ENCODE measurements at regions not wholly inside any gene's neighbourhood (a gene's known extent, or its start where the extent isn't known, plus 50 kb on each side); places are given as distances from the start of the nearest gene placed in this dataset.

DNA sequence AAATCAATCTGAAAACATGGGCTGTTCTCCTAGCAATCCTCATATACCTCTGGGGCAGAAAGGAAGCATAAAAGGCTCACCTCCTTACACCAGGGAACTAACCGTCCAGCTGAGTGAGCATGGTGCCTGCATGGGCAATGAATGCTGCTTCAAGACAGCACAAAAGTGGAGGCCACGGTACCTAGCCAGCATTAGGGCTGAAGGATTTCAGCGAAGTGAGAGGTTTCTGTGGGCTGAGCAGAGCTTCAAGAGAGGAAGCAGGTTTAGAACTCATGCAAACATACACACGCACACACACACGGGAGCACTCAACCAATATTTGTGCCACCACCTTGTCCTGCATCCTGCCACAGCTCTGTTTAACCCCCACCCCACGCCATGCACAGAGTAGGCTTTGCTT is 838.5 kb upstream of the TMEM132C start:
- no peak for TF ChIP-seq GATA2 (IDR thresholded peaks at IDR 0.05; ENCODE audit: low read depth, low read length)
- TF ChIP-seq GATA3 (IDR thresholded peaks at IDR 0.05; ENCODE audit: low read depth, low read length) = no peak

DNA sequence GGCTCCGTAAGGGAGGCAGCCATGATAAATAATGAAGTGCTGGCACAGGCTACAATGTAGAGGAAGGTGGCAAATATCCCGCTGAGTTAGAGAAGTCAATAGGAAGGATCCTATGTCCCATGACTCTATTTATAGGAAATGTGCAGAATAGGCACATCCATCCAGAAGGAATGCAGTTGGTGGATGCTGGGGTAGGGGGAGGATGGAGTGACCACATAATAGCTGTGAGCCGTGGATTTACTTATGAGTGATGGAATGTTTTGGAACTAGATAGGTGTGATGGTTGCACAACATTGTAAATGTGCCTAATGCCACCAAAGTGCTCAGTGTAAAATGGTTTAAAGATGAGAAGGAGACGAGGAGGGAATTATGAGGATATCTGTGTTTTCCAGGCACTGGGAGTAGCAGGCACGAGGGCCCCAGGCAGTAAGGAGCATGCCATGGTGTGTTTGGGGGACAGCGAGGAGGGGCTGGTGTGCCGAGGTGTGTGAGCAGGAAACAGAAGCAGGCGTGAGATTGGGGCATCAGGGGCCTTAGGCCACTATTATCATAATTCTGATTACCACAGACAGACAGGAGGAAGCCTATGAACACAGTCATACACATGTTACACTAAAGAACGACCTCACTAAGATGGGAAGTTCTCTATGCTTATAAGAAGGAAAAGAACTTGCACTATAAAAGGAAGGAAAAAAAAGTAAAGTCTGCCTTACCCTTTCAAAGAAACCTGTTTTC is 837.3 kb upstream of the TMEM132C start:
- TF ChIP-seq GATA3 (IDR thresholded peaks at IDR 0.05; ENCODE audit: low read depth, low read length) (no peak), GATA2 (IDR thresholded peaks at IDR 0.05; ENCODE audit: low read depth, low read length) (no peak)

DNA sequence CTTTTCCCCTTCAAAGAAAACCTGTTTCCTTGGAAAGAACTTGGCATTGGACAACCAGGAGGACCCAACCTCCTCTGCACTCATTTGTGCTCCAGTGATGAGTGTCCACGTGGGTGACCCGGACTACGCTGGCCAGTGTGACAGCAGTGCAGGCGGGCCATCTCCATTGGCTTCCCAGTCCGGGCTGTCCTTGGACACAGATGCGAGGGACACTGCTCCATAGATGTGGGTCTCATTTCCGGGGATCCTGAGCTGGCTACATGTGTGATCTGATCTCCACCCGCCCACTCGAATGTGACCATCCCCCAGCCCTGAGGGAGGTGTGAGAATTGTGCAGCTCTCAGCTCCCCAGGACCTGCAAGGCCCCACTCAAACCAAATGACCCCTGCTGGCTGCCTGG is 836.6 kb upstream of the TMEM132C start:
- TF ChIP-seq GATA2 (IDR thresholded peaks at IDR 0.05; ENCODE audit: low read depth, low read length) = no peak
- TF ChIP-seq GATA3 (IDR thresholded peaks at IDR 0.05; ENCODE audit: low read depth, low read length) = no peak

GRCh38 chr12:127431177-127431576 is 835.8 kb upstream of the TMEM132C start:
- TF ChIP-seq GATA3 (IDR thresholded peaks at IDR 0.05; ENCODE audit: low read depth, low read length) (no peak), GATA2 (IDR thresholded peaks at IDR 0.05; ENCODE audit: low read depth, low read length) (no peak)

DNA sequence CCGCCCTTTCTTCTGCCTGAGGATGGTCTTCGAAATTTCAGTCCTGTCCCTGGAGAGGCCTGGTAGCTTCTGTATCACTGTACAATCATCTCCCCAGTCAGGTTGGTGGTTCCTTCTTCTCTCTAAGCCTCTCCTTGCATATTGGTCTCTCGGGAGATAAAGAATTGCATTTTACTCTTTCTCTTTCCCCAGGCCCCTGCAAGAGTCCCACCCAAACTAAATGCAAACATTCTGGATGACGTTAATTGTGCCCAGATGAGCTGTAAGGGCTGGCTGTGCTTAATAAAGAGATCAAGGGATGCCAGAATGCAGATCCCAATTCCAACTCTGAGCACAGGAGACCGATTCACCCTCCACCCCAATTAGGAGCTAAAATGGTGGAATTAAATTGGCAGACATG is 835.4 kb upstream of the TMEM132C start:
- TF ChIP-seq GATA3 (IDR thresholded peaks at IDR 0.05; ENCODE audit: low read depth, low read length) (no peak), GATA2 (IDR thresholded peaks at IDR 0.05; ENCODE audit: low read depth, low read length) (no peak)

- TF ChIP-seq GATA2 (IDR thresholded peaks at IDR 0.05; ENCODE audit: low read depth, low read length) (no peak), GATA3 (IDR thresholded peaks at IDR 0.05; ENCODE audit: low read depth, low read length) (no peak)
These were observed 831.5 kb upstream of the TMEM132C start for GRCh38 chr12:127435439-127435838.

DNA sequence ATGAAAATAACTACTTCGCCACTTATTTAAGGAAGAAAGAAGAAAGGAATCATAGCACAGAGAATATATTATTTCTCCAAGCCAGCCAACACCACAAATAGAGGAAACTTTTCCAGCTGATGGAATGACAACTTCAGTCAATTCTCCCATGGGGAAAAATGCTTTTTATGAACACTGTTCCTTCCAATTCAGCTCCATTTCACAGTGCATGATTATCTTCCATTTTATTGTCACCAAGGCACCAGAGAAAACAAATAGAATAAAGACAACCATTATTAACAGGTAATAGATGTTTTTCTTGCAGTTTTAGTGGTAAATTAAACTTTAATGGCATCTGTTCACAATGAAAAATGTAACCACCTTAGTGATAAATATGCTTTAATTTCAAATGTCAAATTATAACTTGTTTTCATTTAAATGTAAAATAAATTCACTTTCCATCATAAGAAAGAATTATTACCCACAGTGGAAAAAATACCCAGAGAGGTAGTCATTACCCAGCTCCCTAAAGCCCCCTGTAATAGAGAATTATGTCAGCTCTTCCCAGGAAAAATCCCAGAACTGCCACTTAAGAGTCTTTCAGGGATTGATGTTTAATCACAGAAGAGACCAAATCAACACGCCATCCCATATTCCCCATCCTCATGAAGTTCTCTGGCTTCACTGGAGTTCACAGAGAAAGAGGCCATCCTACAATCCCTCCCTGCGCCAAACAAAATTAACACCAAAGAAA is 828.3 kb upstream of the TMEM132C start:
- TF ChIP-seq GATA2 (IDR thresholded peaks at IDR 0.05; ENCODE audit: low read depth, low read length) = no peak
- no peak for TF ChIP-seq GATA3 (IDR thresholded peaks at IDR 0.05; ENCODE audit: low read depth, low read length)

DNA sequence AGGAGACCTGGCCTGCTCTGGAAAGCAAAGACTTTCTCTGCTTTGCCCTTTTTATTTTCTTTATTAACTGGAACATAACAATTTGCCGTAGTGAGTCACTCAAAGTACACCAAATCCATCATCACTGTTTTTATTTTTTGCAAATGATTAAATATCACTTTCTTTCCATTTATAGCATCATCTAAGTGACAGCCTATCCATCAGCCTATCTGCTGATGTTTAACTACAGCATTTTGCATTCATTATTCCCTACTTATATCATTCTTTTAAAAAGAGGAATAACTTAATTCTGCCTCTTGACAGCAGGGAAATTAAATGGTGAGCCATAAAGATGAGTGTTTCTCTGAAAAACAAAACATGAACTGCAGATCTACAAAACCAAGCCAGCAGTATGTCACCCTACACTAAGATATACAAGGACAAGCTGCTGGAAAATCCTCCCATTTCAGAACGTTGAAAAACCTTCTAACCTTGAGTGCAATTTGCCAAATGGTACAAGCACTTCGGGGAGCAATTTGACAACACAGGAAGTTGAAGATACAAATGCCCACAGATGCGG is 821.3 kb upstream of the TMEM132C start:
- TF ChIP-seq GATA2 (IDR thresholded peaks at IDR 0.05; ENCODE audit: low read depth, low read length) = no peak
- no peak for TF ChIP-seq GATA3 (IDR thresholded peaks at IDR 0.05; ENCODE audit: low read depth, low read length)

DNA sequence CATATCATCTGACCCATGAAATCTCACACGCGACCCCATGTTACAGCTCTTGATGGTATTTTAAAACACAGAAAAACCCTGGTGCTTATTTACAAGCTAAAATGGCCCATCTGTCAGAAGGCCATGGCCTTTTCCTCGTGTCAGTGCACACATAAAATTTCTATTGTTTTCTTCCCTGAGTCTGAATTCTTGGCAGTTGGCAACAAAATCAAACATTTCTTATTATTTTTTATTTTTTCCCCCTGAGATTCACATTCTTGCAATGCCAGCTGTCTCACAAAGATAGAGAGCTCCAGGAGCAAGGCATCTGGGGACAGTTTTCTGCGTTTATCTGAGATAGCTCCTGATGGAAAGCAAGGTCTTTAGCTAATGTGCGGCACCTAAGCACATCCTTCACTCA is 818.1 kb upstream of the TMEM132C start:
- TF ChIP-seq GATA3 (IDR thresholded peaks at IDR 0.05; ENCODE audit: low read depth, low read length) = no peak
- no peak for TF ChIP-seq GATA2 (IDR thresholded peaks at IDR 0.05; ENCODE audit: low read depth, low read length)

DNA sequence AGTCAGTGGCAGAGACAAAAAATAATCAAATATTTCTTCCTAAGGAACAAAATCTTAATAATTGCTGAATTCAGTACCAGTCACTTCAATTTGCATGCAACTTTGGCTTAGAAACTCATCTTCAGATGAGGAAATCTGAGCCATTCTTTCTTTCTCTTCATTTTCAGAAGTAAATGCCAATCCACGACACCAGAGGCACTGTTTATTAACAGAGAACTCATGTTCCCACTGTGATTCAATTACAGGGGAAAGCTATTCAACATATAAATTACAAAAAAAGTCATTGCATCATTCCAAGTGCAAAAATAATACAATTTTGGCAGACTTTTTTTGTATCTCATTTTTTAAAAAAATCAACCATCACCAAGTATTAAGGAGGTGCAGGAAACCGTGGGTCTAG is 816.1 kb upstream of the TMEM132C start:
- TF ChIP-seq GATA2 (IDR thresholded peaks at IDR 0.05; ENCODE audit: low read depth, low read length) (no peak), GATA3 (IDR thresholded peaks at IDR 0.05; ENCODE audit: low read depth, low read length) (no peak)

DNA sequence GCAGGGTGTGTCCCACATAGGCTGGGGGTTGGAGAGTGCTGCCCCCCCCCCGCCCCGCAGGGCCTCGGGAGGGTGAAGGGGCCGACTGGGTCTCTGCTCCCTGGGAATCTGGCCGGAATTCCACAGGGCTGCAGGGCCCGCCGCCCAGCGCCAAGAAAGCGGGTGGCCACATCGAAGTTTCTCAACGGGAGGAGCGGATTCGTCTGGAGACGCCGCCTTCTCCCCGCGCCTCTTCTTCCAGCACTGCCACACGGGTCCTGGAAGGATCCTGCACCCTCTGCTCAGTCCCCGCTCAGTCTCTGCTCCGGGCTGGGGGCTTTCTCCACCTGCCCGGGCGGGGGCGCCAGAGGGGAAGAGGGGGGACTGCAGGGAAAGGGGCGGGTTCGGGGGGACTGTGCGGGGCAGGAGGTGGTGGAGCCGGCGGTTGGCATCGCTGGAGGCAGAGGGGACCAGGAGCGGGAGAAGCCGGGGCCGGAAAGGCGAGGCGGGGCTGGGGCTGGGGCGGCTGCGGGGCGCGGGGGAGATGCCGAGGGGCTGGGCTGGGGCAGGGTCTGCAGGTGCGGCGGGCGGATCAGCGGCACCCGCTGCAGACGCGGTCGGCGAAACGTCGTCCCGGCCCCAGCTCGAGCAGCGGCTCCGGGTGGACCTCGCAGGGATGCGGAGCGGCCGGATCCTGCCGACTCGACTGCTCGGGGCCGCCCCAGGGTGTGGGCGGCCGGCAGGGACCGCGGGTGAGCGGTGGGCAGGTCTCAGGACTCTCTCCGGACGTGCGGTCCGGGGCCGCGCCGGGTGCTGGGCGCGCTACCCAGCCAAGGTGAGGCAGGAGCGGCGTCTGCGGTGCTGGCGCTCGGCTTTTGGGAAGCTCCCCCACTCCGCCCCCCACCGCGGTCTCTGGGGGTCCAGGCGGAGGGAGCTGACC is 811.4 kb upstream of the TMEM132C start:
- TF ChIP-seq GATA2 (IDR thresholded peaks at IDR 0.05; ENCODE audit: low read depth, low read length) (no peak), GATA3 (IDR thresholded peaks at IDR 0.05; ENCODE audit: low read depth, low read length) (no peak)

DNA sequence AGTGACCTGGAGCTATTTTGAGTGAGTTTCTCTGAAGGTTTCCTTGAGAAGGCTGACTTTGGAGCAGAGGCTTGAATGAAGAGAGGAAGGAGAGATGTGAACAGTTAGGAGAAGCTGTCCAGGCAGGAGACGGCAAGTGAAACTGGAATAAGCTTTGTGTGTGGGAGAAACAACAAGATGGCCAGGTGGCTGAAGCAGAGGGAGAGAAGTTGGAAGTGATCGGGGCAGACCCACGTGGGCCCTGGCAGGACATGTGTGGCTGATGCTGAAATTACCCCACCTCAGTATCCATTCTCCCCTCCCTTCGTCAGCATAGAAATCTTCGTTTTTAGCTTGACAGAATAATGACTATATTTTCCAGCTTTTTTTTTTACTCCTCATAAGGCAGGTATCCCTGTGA is 809.2 kb upstream of the TMEM132C start:
- no peak for TF ChIP-seq GATA2 (IDR thresholded peaks at IDR 0.05; ENCODE audit: low read depth, low read length)
- no peak for TF ChIP-seq GATA3 (IDR thresholded peaks at IDR 0.05; ENCODE audit: low read depth, low read length)

GRCh38 chr12:127459166-127459565 is 807.8 kb upstream of the TMEM132C start:
- no peak for TF ChIP-seq GATA2 (IDR thresholded peaks at IDR 0.05; ENCODE audit: low read depth, low read length)

- TF ChIP-seq GATA3 (IDR thresholded peaks at IDR 0.05; ENCODE audit: low read depth, low read length) (no peak), GATA2 (IDR thresholded peaks at IDR 0.05; ENCODE audit: low read depth, low read length) (no peak)
These were observed 807.3 kb upstream of the TMEM132C start for GRCh38 chr12:127459687-127460086.

Data from SH-SY5Y (cell line).